GM12878 (cell line): ENCODE measurements at regions not wholly inside any gene's neighbourhood (a gene's known extent, or its start where the extent isn't known, plus 50 kb on each side); places are given as distances from the start of the nearest gene placed in this dataset.

Experiments used
- ATAC-seq: fragments of 200-7000 bp; cut with Tn5 transposase; 3 replicates; pipeline ENCODE4 v1.9.1; 2020; ENCODE audit warnings: mild to moderate bottlenecking, moderate library complexity
- BruUV-seq: library from RNA; stranded (reverse); fragments of 400-500 nt; replicated peaks from 2 replicates; lab custom pipeline; 2021; lab: Mats Ljungman, UMichigan
- CTCF ChIA-PET: fragments of 300-600 bp; sonication (Branson Sonifier 250); formaldehyde crosslinking; extraction: SDS; loops from one replicate; lab custom pipeline; 2021; ENCODE audit warnings: inconsistent platforms; lab: Yijun Ruan, JAX
- POLR2A ChIA-PET: fragments of 350-600 bp; formaldehyde crosslinking; extraction: SDS; loops from one replicate; lab custom pipeline; 2021; ENCODE audit warnings: inconsistent platforms; lab: Charles Lee
- RAD21 ChIA-PET: fragments of 300-600 bp; sonication (Branson Sonifier 250); formaldehyde crosslinking; loops from one replicate; lab custom pipeline; 2023; ENCODE audit warnings: antibody characterized with exemption; ENCODE audit not compliant: unreplicated experiment; lab: Charles Lee
- SMC1A ChIA-PET: fragments of 300-600 bp; sonication (Branson Sonifier 250); formaldehyde crosslinking; loops from one replicate; lab custom pipeline; 2023; ENCODE audit not compliant: unreplicated experiment, uncharacterized antibody; lab: Charles Lee
- DNase-seq: peaks from one replicate; pipeline ENCODE4 v3.0.0-alpha.2; 2011; ENCODE audit warnings: low read depth, low spot score
- FAIRE-seq: peaks from 3 replicates; lab custom pipeline; 2011; peaks lifted over from hg19 to GRCh38; lab: Jason Lieb, UNC
- H2AFZ ChIP-seq: 2 replicates; pipeline ENCODE4 v1.6.0; 2011; ENCODE audit warnings: low read depth, low read length, control low read depth; ENCODE audit not compliant: control insufficient read depth
- H3K27ac ChIP-seq: 2 replicates; pipeline ENCODE4 v1.5.1; 2011; ENCODE audit warnings: control low read depth; ENCODE audit not compliant: control insufficient read depth, insufficient read depth
- H3K27me3 ChIP-seq, 2 experiments: replicated peaks in 1 of 2; 2 replicates each; pipeline versions ENCODE4 v1.6.0 to v1.6.1; 2011; ENCODE audit warnings: low read length in 1 of 2; ENCODE audit not compliant: control insufficient read depth in 2 of 2, insufficient read depth in 2 of 2
- H3K36me3 ChIP-seq, 2 experiments: 2 replicates each; pipeline ENCODE4 v1.5.1; 2011; ENCODE audit warnings: low read length in 1 of 2; ENCODE audit not compliant: control insufficient read depth in 2 of 2, insufficient read depth in 2 of 2
- H3K4me1 ChIP-seq: 2 replicates; pipeline ENCODE4 v1.6.1; 2011; ENCODE audit warnings: mild to moderate bottlenecking, low read length, moderate library complexity, mixed read lengths; ENCODE audit not compliant: control insufficient read depth, insufficient read depth
- H3K4me2 ChIP-seq: 2 replicates; pipeline ENCODE4 v1.6.0; 2011; ENCODE audit warnings: control low read depth; ENCODE audit not compliant: control insufficient read depth, insufficient read depth
- H3K4me3 ChIP-seq: fragments of 200-600 bp; sonication (generic); 2 replicates; pipeline ENCODE4 v1.5.1; 2016
- H3K79me2 ChIP-seq: 2 replicates; pipeline ENCODE4 v1.6.0; 2011; ENCODE audit warnings: low read length; ENCODE audit not compliant: control insufficient read depth, insufficient read depth
- H3K9ac ChIP-seq: 2 replicates; pipeline ENCODE4 v1.8.0; 2011; ENCODE audit warnings: low read length, control low read depth, mixed read lengths; ENCODE audit not compliant: control insufficient read depth, insufficient read depth
- H3K9me3 ChIP-seq: replicated peaks from 3 replicates; pipeline ENCODE4 v1.5.1; 2011; ENCODE audit warnings: mild to moderate bottlenecking, low read length; ENCODE audit not compliant: control insufficient read depth, insufficient read depth
- H4K20me1 ChIP-seq: 2 replicates; pipeline ENCODE4 v1.6.0; 2011; ENCODE audit not compliant: control insufficient read depth, insufficient read depth
- ATF2 ChIP-seq: IDR thresholded peaks from 2 replicates; pipeline ENCODE4 v1.6.1; 2012; ENCODE audit warnings: low read length, inconsistent platforms
- BMI1 ChIP-seq: fragments of 450-650 bp; IDR thresholded peaks from 2 replicates; pipeline ENCODE4 v1.6.1; 2016; ENCODE audit warnings: mild to moderate bottlenecking, moderate library complexity, borderline replicate concordance
- CREM ChIP-seq: IDR thresholded peaks from 2 replicates; pipeline ENCODE4 v1.6.1; 2014; ENCODE audit warnings: antibody characterized with exemption, low read depth
- E4F1 ChIP-seq: fragments of 450-650 bp; IDR thresholded peaks from 2 replicates; pipeline ENCODE4 v1.6.1; 2018; ENCODE audit warnings: borderline replicate concordance, mild to moderate bottlenecking; ENCODE audit not compliant: partially characterized antibody
- MLLT1 ChIP-seq: fragments of 450-650 bp; IDR thresholded peaks from 2 replicates; pipeline ENCODE4 v1.6.1; 2016; ENCODE audit warnings: mild to moderate bottlenecking
- ZBED1 ChIP-seq: IDR thresholded peaks from 2 replicates; pipeline ENCODE4 v1.6.1; 2016; ENCODE audit warnings: borderline replicate concordance
- ZBTB33 ChIP-seq: fragments of 450-650 bp; IDR thresholded peaks from 2 replicates; pipeline ENCODE4 v1.6.1; 2017; ENCODE audit warnings: mild to moderate bottlenecking
- ZSCAN29 ChIP-seq: fragments of 450-650 bp; IDR thresholded peaks from 2 replicates; pipeline ENCODE4 v1.6.1; 2017; ENCODE audit warnings: mild to moderate bottlenecking, moderate library complexity
- WGBS: methylation state at CpG from one replicate; pipeline ENCODE4 v1.1.6; 2016; ENCODE audit warnings: low lambda C conversion rate; ENCODE audit not compliant: insufficient replicate concordance, insufficient coverage; ENCODE audit errors: missing lambda C conversion rate; 5-methylcytosine and 5-hydroxymethylcytosine counted together
- in situ Hi-C: fragments of 300-500 bp; cut with MboI; formaldehyde crosslinking; loops from 9 replicates; pipeline ENCODE4 v1.14.3; 2018; ENCODE audit warnings: mixed read lengths
- intact Hi-C: fragments of 100-400 bp; cut with micrococcal nuclease; formaldehyde crosslinking; loops from one replicate; pipeline ENCODE4 v1.14.2; 2022; ENCODE audit not compliant: unreplicated experiment

- H3K4me2 ChIP-seq: no peak overlapping the region
- no peak for TF ChIP-seq CREM
- TF ChIP-seq, all 136 proteins: peak for 0
- Histone ChIP-seq H3K27me3 (no peaks in the 10 kb centered on the region), H3K36me3 (no peaks in the 10 kb centered on the region), H4K20me1 (no peaks in the 10 kb centered on the region), H3K4me3 (no peak overlapping the region), H3K9me3 (no peaks in the 10 kb centered on the region; the same call in 2 of the 3 replicates), H3K27ac (no peak overlapping the region), H3K9ac (no peak overlapping the region), H2AFZ (no peak overlapping the region), H3K4me1 (no peaks in the 10 kb centered on the region), H3K79me2 (no peaks in the 10 kb centered on the region)
- ChIA-PET CTCF (no interaction called here), SMC1A (no interaction called here), RAD21 (no interaction called here), POLR2A (no interaction called here)
- BruUV-seq: no TSS peak
- FAIRE-seq: no peak
- WGBS: 32% methylated on average over 4 of the region's 4 CpGs
- no peak for DNase-seq
- no peak for ATAC-seq
- in situ Hi-C loops (no loop called here), intact Hi-C loops (no loop called here)
Observed at GRCh38 chr22:48688366-48688765, 1139.3 kb downstream of the BRD1 start.

- ChIA-PET RAD21 (no interaction called here), SMC1A (no interaction called here), POLR2A (no interaction called here), CTCF (no interaction called here)
- no peak for FAIRE-seq
- TF ChIP-seq ZSCAN29: no peak
- TF ChIP-seq E4F1: no peak
- no peak for TF ChIP-seq ZBED1
- TF ChIP-seq ZBTB33: no peak
- TF ChIP-seq ATF2: no peak
- TF ChIP-seq BMI1: no peak
- TF ChIP-seq MLLT1: no peak
- Histone ChIP-seq H3K4me1 (no peaks in the 10 kb centered on the region), H4K20me1 (no peaks in the 10 kb centered on the region), H3K9me3 (no peaks in the 10 kb centered on the region; the same call in 2 of the 3 replicates), H3K27me3 (no peaks in the 10 kb centered on the region), H3K4me3 (no peak overlapping the region), H3K79me2 (no peaks in the 10 kb centered on the region), H3K4me2 (no peak overlapping the region), H3K27ac (no peak overlapping the region), H2AFZ (no peak overlapping the region), H3K36me3 (no peaks in the 10 kb centered on the region), H3K9ac (no peak overlapping the region)
- in situ Hi-C loops (no loop called here), intact Hi-C loops (no loop called here)
- WGBS: 13% methylated on average over 6 of the region's 6 CpGs
- no peak for ATAC-seq
- no TSS peak for BruUV-seq
- no peak for DNase-seq
Observed at GRCh38 chr22:48687606-48688005, 1140.1 kb downstream of the BRD1 start.
